Sigmoid colon (tissue), 4 donors: ENCODE measurements at regions not wholly inside any gene's neighbourhood (a gene's known extent, or its start where the extent isn't known, plus 50 kb on each side); places are given as distances from the start of the nearest gene placed in this dataset.

Source experiments
- EP300 ChIP-seq, 4 donors: sonication (generic); formaldehyde crosslinking; IDR thresholded peaks; one replicate each; pipeline ENCODE4 v1.6.1; 2017; ENCODE audit warnings: antibody characterized with exemption in 4 of 4
- POLR2A ChIP-seq, 2 donors: fragments of 450-650 bp; IDR thresholded peaks; one replicate each; pipeline ENCODE4 v1.6.1; 2016; ENCODE audit warnings: antibody characterized with exemption in 2 of 2, mild to moderate bottlenecking in 2 of 2, moderate library complexity in 2 of 2
- POLR2AphosphoS5 ChIP-seq, 4 donors: sonication (generic); formaldehyde crosslinking; IDR thresholded peaks; one replicate each; pipeline ENCODE4 v1.6.1; 2017; ENCODE audit warnings: antibody characterized with exemption in 4 of 4
- TF ChIP-seq, protein P1 (sequence below), 4 experiments: fragments of 450-650 bp in 3 of 4; fragments of 200-600 bp in 1 of 4; IDR thresholded peaks; one replicate each; pipeline ENCODE4 v1.5.1; 2016 to 2019; ENCODE audit warnings: antibody characterized with exemption in 4 of 4, mild to moderate bottlenecking in 3 of 4, moderate library complexity in 2 of 4

DNA sequence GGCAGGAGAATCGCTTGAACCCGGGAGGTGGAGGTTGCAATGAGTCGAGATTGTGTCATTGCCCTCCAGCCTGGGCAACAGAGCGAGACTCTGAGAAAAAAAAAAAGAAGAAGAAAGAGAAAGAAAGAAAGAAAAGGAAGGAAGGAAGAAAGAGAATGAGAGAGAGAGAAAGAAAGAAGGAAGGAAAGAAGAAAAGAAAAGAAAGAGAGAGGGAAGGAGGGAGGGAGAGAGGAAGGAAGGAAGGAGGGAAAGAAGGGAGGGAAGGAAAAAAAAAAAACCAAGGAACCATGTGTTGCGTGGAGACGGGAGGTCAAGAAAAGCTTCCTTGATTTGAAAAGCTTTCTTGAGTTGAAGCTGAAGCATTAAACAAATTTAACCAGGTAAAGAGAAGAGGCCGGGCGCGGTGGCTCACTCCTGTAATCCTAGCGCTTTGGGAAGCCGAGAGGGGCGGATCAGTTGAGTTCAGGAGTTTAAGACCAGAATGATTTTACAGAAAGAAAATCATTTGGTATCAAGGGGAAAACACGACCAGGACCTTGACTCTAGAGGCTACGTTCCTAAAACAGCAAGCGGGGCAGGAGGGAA lies 90.5 kb upstream of the PRSS16 start:
- TF ChIP-seq, protein P1, sequence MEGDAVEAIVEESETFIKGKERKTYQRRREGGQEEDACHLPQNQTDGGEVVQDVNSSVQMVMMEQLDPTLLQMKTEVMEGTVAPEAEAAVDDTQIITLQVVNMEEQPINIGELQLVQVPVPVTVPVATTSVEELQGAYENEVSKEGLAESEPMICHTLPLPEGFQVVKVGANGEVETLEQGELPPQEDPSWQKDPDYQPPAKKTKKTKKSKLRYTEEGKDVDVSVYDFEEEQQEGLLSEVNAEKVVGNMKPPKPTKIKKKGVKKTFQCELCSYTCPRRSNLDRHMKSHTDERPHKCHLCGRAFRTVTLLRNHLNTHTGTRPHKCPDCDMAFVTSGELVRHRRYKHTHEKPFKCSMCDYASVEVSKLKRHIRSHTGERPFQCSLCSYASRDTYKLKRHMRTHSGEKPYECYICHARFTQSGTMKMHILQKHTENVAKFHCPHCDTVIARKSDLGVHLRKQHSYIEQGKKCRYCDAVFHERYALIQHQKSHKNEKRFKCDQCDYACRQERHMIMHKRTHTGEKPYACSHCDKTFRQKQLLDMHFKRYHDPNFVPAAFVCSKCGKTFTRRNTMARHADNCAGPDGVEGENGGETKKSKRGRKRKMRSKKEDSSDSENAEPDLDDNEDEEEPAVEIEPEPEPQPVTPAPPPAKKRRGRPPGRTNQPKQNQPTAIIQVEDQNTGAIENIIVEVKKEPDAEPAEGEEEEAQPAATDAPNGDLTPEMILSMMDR (IDR thresholded peaks at IDR 0.05) = no peak
- TF ChIP-seq POLR2A (IDR thresholded peaks at IDR 0.05) = no peak
- no peak for TF ChIP-seq POLR2AphosphoS5 (IDR thresholded peaks at IDR 0.05)
- no peak for TF ChIP-seq EP300 (IDR thresholded peaks at IDR 0.05)
